K562 (cell line): ENCODE measurements at regions not wholly inside any gene's neighbourhood (a gene's known extent, or its start where the extent isn't known, plus 50 kb on each side); places are given as distances from the start of the nearest gene placed in this dataset.

Source experiments
- ATAC-seq: fragments of 200-7000 bp; cut with Tn5 transposase; 3 replicates; pipeline ENCODE4 v1.9.1; 2020; ENCODE audit warnings: moderate library complexity
- BruUV-seq: library from RNA; stranded (reverse); fragments of 400-500 nt; replicated peaks from 2 replicates; lab custom pipeline; 2021; lab: Mats Ljungman, UMichigan
- CTCF ChIA-PET: fragments of 300-600 bp; formaldehyde crosslinking; extraction: SDS; loops from one replicate; lab custom pipeline; 2021; ENCODE audit warnings: low intra/inter-chr PET ratio; lab: Yijun Ruan, JAX
- POLR2A ChIA-PET: fragments of 300-600, 350-650 bp; sonication (Branson Sonifier 250); formaldehyde crosslinking; extraction: SDS; loops from one replicate; lab custom pipeline; 2021; ENCODE audit warnings: antibody characterized with exemption, inconsistent platforms; lab: Yijun Ruan, JAX
- DNase-seq, 4 experiments: peaks; one replicate each; pipeline versions ENCODE4 v3.0.0 to v3.0.0-alpha.2; 2011 to 2018; ENCODE audit warnings: low spot score in 3 of 4, mixed read lengths in 3 of 4; ENCODE audit errors: extremely low read depth in 1 of 4
- FAIRE-seq: peaks from 2 replicates; lab custom pipeline; 2011; peaks lifted over from hg19 to GRCh38; lab: Jason Lieb, UNC
- H2AFZ ChIP-seq: 2 replicates; pipeline ENCODE4 v1.6.0; 2011; ENCODE audit warnings: low read depth, low read length, control low read depth, inconsistent platforms
- H3K27ac ChIP-seq: fragments of 200-600 bp; 3 replicates; pipeline ENCODE4 v1.8.0; 2011; ENCODE audit warnings: low read depth, mild to moderate bottlenecking, control low read depth, inconsistent platforms, low read length, moderate library complexity, mixed read lengths; ENCODE audit errors: extremely low read depth
- H3K27me3 ChIP-seq, 2 experiments: fragments of 300-600 bp in 1 of 2; 2 replicates in 1 of 2; 3 replicates in 1 of 2; pipeline versions ENCODE4 v1.6.0 to v1.8.0; 2011; ENCODE audit warnings: inconsistent platforms in 2 of 2, low read length in 2 of 2, mild to moderate bottlenecking in 1 of 2, mixed read lengths in 1 of 2, moderate library complexity in 1 of 2; ENCODE audit not compliant: control insufficient read depth in 2 of 2, insufficient read depth in 2 of 2
- H3K36me3 ChIP-seq: fragments of 300-600 bp; 3 replicates; pipeline ENCODE4 v1.8.0; 2011; ENCODE audit warnings: mild to moderate bottlenecking, low read length, inconsistent platforms; ENCODE audit not compliant: control insufficient read depth, insufficient read depth
- H3K4me1 ChIP-seq, 2 experiments: fragments of 200-600 bp in 1 of 2; replicated peaks in 1 of 2; 2 replicates in 1 of 2; 3 replicates in 1 of 2; pipeline versions ENCODE4 v1.5.1 to v1.8.0; 2011; ENCODE audit warnings: inconsistent platforms in 2 of 2, low read length in 2 of 2, mild to moderate bottlenecking in 1 of 2, mixed read lengths in 1 of 2, moderate library complexity in 1 of 2; ENCODE audit not compliant: control insufficient read depth in 2 of 2, insufficient read depth in 2 of 2
- H3K4me2 ChIP-seq: 2 replicates; pipeline ENCODE4 v1.6.1; 2011; ENCODE audit warnings: low read length, control low read depth, inconsistent platforms, mixed read lengths; ENCODE audit not compliant: insufficient read depth
- H3K4me3 ChIP-seq: fragments of 200-600 bp; sonication (generic), shearing (Covaris generic); 2 replicates; pipeline ENCODE4 v1.5.1; 2016; ENCODE audit warnings: control low read depth, inconsistent platforms
- H3K79me2 ChIP-seq: fragments of 200-600 bp; 3 replicates; pipeline ENCODE4 v1.8.0; 2011; ENCODE audit warnings: low read length, inconsistent platforms; ENCODE audit not compliant: control insufficient read depth, insufficient read depth
- H3K9ac ChIP-seq, 2 experiments: 2 replicates each; pipeline versions ENCODE4 v1.6.0 to v1.6.1; 2011; ENCODE audit warnings: low read depth in 2 of 2, low read length in 2 of 2, control low read depth in 1 of 2, inconsistent platforms in 1 of 2, mild to moderate bottlenecking in 1 of 2, mixed read lengths in 1 of 2; ENCODE audit not compliant: insufficient read depth in 1 of 2
- H3K9me1 ChIP-seq: one replicate; pipeline ENCODE4 v1.6.0; 2011; ENCODE audit warnings: inconsistent platforms, mild to moderate bottlenecking, low read length, moderate library complexity; ENCODE audit not compliant: control insufficient read depth, insufficient read depth
- H3K9me3 ChIP-seq: replicated peaks from 2 replicates; pipeline ENCODE4 v1.5.1; 2011; ENCODE audit warnings: low read depth, low read length, inconsistent platforms; ENCODE audit not compliant: control insufficient read depth, insufficient read depth
- H4K20me1 ChIP-seq: replicated peaks from 2 replicates; pipeline ENCODE4 v1.6.1; 2011; ENCODE audit warnings: low read length, inconsistent platforms, mixed read lengths; ENCODE audit not compliant: control insufficient read depth, insufficient read depth
- HNRNPUL1 ChIP-seq: fragments of 200-400 bp; formaldehyde crosslinking; IDR thresholded peaks from 2 replicates; pipeline ENCODE4 v1.6.1; 2017; ENCODE audit warnings: low read length
- SNRNP70 ChIP-seq: fragments of 200-400 bp; formaldehyde crosslinking; optimal IDR thresholded peaks from 2 replicates; pipeline ENCODE3; 2017; ENCODE audit warnings: low read depth, low read length
- ZNF282 ChIP-seq: sonication (generic); formaldehyde crosslinking; IDR thresholded peaks from 2 replicates; pipeline ENCODE4 v1.8.1; 2023; ENCODE audit warnings: missing genetic modification reagents
- ZNF3 ChIP-seq: fragments of 250-450 bp; sonication (Bioruptor Pico); IDR thresholded peaks from 2 replicates; pipeline ENCODE4 v1.5.0; 2021; ENCODE audit warnings: mild to moderate bottlenecking, moderate library complexity
- ZNF780A ChIP-seq: fragments of 250-450 bp; sonication (Bioruptor Pico); IDR thresholded peaks from 2 replicates; pipeline ENCODE4 v1.5.0; 2021; ENCODE audit warnings: mild to moderate bottlenecking
- WGBS: fragments of 100-300 bp; shearing (Covaris generic); methylation state at CpG from one replicate; pipeline ENCODE4 v1.1.6; 2016; ENCODE audit warnings: low coverage, mixed read lengths; ENCODE audit not compliant: insufficient coverage; ENCODE audit errors: missing lambda C conversion rate; 5-methylcytosine and 5-hydroxymethylcytosine counted together
- in situ Hi-C: fragments of 300-500 bp; cut with MboI; formaldehyde crosslinking; loops from 4 replicates; pipeline ENCODE4 v1.15.0; 2018; ENCODE audit warnings: inconsistent platforms, mixed read lengths
- intact Hi-C: fragments of 100-400 bp; cut with micrococcal nuclease; formaldehyde crosslinking; loops from 2 replicates; pipeline ENCODE4 v1.14.2; 2022
- TF ChIP-seq, protein P1 (sequence below): sonication (generic); formaldehyde crosslinking; IDR thresholded peaks from 2 replicates; pipeline ENCODE4 v1.8.0; 2022; ENCODE audit warnings: missing genetic modification reagents, mild to moderate bottlenecking, moderate library complexity, borderline replicate concordance
- TF ChIP-seq, protein P2 (sequence below): IDR thresholded peaks from 2 replicates; pipeline ENCODE4 v1.6.1; 2011; ENCODE audit warnings: borderline replicate concordance, low read depth, mild to moderate bottlenecking, moderate library complexity, low read length; ENCODE audit not compliant: insufficient read depth, poor library complexity, severe bottlenecking

DNA sequence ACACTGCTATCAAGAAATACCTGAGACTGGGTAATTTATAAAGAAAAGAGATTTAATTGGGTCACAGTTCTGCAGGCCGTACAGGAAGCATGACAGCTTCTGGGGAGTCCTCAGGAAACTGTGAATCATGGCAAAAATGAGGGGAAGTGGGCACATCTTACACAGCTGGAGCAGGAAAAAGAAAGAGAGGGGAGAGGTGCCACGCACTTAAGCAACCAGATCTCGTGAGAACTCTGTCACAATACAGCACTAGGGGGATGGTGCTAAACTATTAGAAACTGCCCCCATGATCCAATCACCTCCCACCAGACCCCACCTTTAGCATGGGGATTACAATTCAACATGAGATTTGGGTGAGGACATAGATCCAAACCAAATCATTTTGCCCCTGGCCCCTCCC, 105.5 kb upstream of the CPLX2 start:
- DNase-seq (no peak), ATAC-seq (no peak), FAIRE-seq (no peak)
- no peak overlapping the region for H3K9ac ChIP-seq
- no peaks in the 10 kb centered on the region for H4K20me1 ChIP-seq
- H3K36me3 ChIP-seq: no peaks in the 10 kb centered on the region
- no peaks in the 10 kb centered on the region for H3K27me3 ChIP-seq
- ChIA-PET CTCF (no interaction called here), POLR2A (no interaction called here)
- WGBS: 0% methylated on average over 3 of the region's 3 CpGs
- H3K4me3 ChIP-seq: no peak overlapping the region
- no peaks in the 10 kb centered on the region for H3K79me2 ChIP-seq
- H3K9me3 ChIP-seq: no peaks in the 10 kb centered on the region
- H3K4me2 ChIP-seq: no peak overlapping the region
- H3K4me1 ChIP-seq: no peaks in the 10 kb centered on the region
- no peak overlapping the region for H3K27ac ChIP-seq
- H3K9me1 ChIP-seq: no peaks in the 10 kb centered on the region
- BruUV-seq: no TSS peak
- in situ Hi-C loops (no loop called here), intact Hi-C loops (no loop called here)
- H2AFZ ChIP-seq: no peak overlapping the region
- TF ChIP-seq ZNF282 (CRISPR knock-in tag) (no peak), ZNF780A (CRISPR knock-in tag) (no peak), HNRNPUL1 (no peak), ZNF3 (CRISPR knock-in tag) (no peak), SNRNP70 (no peak)
- TF ChIP-seq, protein P1, sequence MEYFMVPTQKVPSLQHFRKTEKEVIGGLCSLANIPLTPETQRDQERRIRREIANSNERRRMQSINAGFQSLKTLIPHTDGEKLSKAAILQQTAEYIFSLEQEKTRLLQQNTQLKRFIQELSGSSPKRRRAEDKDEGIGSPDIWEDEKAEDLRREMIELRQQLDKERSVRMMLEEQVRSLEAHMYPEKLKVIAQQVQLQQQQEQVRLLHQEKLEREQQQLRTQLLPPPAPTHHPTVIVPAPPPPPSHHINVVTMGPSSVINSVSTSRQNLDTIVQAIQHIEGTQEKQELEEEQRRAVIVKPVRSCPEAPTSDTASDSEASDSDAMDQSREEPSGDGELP (CRISPR knock-in tag): no peak
- TF ChIP-seq, protein P2, sequence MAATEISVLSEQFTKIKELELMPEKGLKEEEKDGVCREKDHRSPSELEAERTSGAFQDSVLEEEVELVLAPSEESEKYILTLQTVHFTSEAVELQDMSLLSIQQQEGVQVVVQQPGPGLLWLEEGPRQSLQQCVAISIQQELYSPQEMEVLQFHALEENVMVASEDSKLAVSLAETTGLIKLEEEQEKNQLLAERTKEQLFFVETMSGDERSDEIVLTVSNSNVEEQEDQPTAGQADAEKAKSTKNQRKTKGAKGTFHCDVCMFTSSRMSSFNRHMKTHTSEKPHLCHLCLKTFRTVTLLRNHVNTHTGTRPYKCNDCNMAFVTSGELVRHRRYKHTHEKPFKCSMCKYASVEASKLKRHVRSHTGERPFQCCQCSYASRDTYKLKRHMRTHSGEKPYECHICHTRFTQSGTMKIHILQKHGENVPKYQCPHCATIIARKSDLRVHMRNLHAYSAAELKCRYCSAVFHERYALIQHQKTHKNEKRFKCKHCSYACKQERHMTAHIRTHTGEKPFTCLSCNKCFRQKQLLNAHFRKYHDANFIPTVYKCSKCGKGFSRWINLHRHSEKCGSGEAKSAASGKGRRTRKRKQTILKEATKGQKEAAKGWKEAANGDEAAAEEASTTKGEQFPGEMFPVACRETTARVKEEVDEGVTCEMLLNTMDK: no peak
